ENCODE measurements at regions not wholly inside any gene's neighbourhood (a gene's known extent, or its start where the extent isn't known, plus 50 kb on each side); places are given as distances from the start of the nearest gene placed in this dataset.
"Not testable (repeated sequence)": the region's sequence is repeated elsewhere in the genome, so short reads cannot be mapped to it uniquely, and the experiment has no call there.

GRCh38 chr1:238690415-238690814 is 696.0 kb upstream of the CHRM3 start:
- intact Hi-C loops (cut with DNase I) = no loop called here
- Histone ChIP-seq H3K27ac (no peak overlapping the region), H3K36me3 (no peaks in the 10 kb centered on the region), H3K4me3 (no peak overlapping the region), H3K9me3 (no peaks in the 10 kb centered on the region), H3K4me1 (no peaks in the 10 kb centered on the region), H3K27me3 (no peaks in the 10 kb centered on the region)
- TF ChIP-seq POLR2A (IDR thresholded peaks at IDR 0.05) (no peak), POLR2AphosphoS5 (IDR thresholded peaks at IDR 0.05; ENCODE audit: insufficient read depth in 1 of 2, low read depth in 1 of 2) (no peak), CTCF (IDR thresholded peaks at IDR 0.05) (no peak)
- DNase-seq (ENCODE audit: extremely low spot score in 2 of 2) = no peak

- H3K9me3 ChIP-seq; H3K4me1 ChIP-seq; H3K27me3 ChIP-seq; intact Hi-C loops (cut with DNase I); DNase-seq (ENCODE audit: extremely low spot score in 2 of 2); H3K4me3 ChIP-seq; H3K27ac ChIP-seq; H3K36me3 ChIP-seq: not testable (repeated sequence)
Observed at GRCh38 chr1:238684576-238684975, 701.8 kb upstream of the CHRM3 start.

DNA sequence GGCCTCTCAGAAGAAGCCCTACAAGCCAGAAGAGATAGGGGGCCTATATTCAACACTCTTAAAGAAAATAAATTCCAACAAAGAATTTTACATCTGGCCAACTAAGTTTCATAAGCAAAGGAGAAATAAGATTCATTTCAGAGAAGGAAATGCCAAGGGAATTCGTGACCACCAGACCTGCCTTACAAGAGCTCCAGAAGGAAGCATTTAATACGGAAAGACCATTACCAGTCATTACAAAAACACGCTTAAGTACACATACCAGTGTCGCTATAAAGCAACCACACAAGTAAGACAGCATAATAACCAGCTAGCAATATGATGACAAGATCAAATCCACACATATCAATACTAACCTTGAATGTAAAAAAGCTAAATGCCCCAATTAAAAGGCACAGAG is 704.9 kb upstream of the CHRM3 start:
- TF ChIP-seq CTCF (IDR thresholded peaks at IDR 0.05) (no peak), POLR2AphosphoS5 (IDR thresholded peaks at IDR 0.05; ENCODE audit: insufficient read depth in 1 of 2, low read depth in 1 of 2) (no peak), POLR2A (IDR thresholded peaks at IDR 0.05) (no peak)
- no peak overlapping the region for H3K27ac ChIP-seq
- H3K27me3 ChIP-seq = no peaks in the 10 kb centered on the region
- no peaks in the 10 kb centered on the region for H3K9me3 ChIP-seq
- no peaks in the 10 kb centered on the region for H3K4me1 ChIP-seq
- no peaks in the 10 kb centered on the region for H3K36me3 ChIP-seq
- intact Hi-C loops (cut with DNase I) = no loop called here
- no peak overlapping the region for H3K4me3 ChIP-seq
- no peak for DNase-seq (ENCODE audit: extremely low spot score in 2 of 2)

DNA sequence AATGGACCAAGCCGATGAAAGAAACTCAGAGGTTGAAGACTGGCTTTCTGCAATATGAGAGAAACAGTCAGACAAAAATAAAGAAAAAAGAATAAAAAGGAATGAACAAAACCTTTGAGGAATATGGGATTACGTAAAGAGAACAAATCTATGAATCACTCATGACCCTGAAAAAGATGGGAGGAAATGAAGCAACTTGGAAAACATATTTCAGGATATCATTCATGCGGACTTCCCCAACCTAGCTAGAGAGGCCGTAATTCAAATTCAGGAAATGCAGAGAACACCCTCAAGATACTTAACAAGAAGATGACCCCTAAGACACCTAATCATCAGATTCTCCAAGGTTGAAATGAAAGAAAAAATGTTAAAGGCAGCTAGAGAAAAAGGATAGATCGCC is 705.3 kb upstream of the CHRM3 start:
- H3K4me1 ChIP-seq = no peaks in the 10 kb centered on the region
- H3K36me3 ChIP-seq = no peaks in the 10 kb centered on the region
- intact Hi-C loops (cut with DNase I) = no loop called here
- H3K4me3 ChIP-seq = no peak overlapping the region
- DNase-seq (ENCODE audit: extremely low spot score in 2 of 2) = no peak
- H3K27ac ChIP-seq = no peak overlapping the region
- TF ChIP-seq CTCF (IDR thresholded peaks at IDR 0.05) = no peak
- no peak for TF ChIP-seq POLR2A (IDR thresholded peaks at IDR 0.05)
- TF ChIP-seq POLR2AphosphoS5 (IDR thresholded peaks at IDR 0.05; ENCODE audit: insufficient read depth in 1 of 2, low read depth in 1 of 2) = no peak
- H3K27me3 ChIP-seq = no peaks in the 10 kb centered on the region
- no peaks in the 10 kb centered on the region for H3K9me3 ChIP-seq

GRCh38 chr1:238677567-238677966 is 708.8 kb upstream of the CHRM3 start:
- Histone ChIP-seq H3K4me3 (no peak overlapping the region), H3K36me3 (no peaks in the 10 kb centered on the region), H3K27me3 (no peaks in the 10 kb centered on the region), H3K27ac (no peak overlapping the region), H3K9me3 (no peaks in the 10 kb centered on the region), H3K4me1 (no peaks in the 10 kb centered on the region)
- TF ChIP-seq POLR2AphosphoS5 (IDR thresholded peaks at IDR 0.05; ENCODE audit: insufficient read depth in 1 of 2, low read depth in 1 of 2) (no peak), CTCF (IDR thresholded peaks at IDR 0.05) (no peak), POLR2A (IDR thresholded peaks at IDR 0.05) (no peak)
- intact Hi-C loops (cut with DNase I) = no loop called here
- DNase-seq (ENCODE audit: extremely low spot score in 2 of 2) = no peak

DNA sequence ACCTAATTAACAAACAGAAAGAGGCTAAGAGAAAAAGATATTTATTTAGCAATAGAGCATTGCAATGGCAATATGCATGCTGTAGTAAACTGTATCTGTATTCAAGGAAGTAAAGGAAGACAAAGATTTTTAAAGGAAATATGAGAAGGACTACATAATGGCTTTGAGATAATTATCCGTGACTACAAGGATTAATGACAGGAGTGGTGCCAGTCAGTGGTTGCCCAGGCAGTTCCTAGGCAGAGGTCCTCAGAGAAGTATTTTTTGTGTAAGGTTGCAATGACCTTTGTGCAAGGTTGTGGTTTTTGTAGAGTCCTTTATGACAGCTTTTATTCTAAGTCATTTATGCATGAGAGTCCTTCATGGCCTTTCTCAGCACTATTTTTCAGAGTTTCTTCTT is 711.1 kb upstream of the CHRM3 start:
- TF ChIP-seq POLR2AphosphoS5 (IDR thresholded peaks at IDR 0.05; ENCODE audit: insufficient read depth in 1 of 2, low read depth in 1 of 2) (no peak), CTCF (IDR thresholded peaks at IDR 0.05) (no peak), POLR2A (IDR thresholded peaks at IDR 0.05) (no peak)

More for the DNA sequence above, 711.1 kb upstream of the CHRM3 start:
- H3K4me1 ChIP-seq = no peaks in the 10 kb centered on the region
- no peaks in the 10 kb centered on the region for H3K9me3 ChIP-seq
- intact Hi-C loops (cut with DNase I) = no loop called here
- H3K36me3 ChIP-seq = no peaks in the 10 kb centered on the region
- no peak for DNase-seq (ENCODE audit: extremely low spot score in 2 of 2)
- no peak overlapping the region for H3K27ac ChIP-seq
- H3K4me3 ChIP-seq = no peak overlapping the region
- no peaks in the 10 kb centered on the region for H3K27me3 ChIP-seq

Data from vagina (tissue), 2 donors.